Panc1 (cell line): ENCODE measurements at regions not wholly inside any gene's neighbourhood (a gene's known extent, or its start where the extent isn't known, plus 50 kb on each side); places are given as distances from the start of the nearest gene placed in this dataset.
"Not testable (repeated sequence)": the region's sequence is repeated elsewhere in the genome, so short reads cannot be mapped to it uniquely, and the experiment has no call there.

Experiments
- POLR2AphosphoS5 ChIP-seq: IDR thresholded peaks from 2 replicates; pipeline ENCODE4 v1.6.1; 2012; ENCODE audit warnings: mild to moderate bottlenecking, low read depth, low read length, moderate library complexity
- REST ChIP-seq, 2 experiments: IDR thresholded peaks; 2 replicates each; pipeline ENCODE4 v1.6.1; 2011 to 2012; ENCODE audit warnings: low read depth in 2 of 2, control low read depth in 1 of 2, low read length in 1 of 2, mild to moderate bottlenecking in 1 of 2, moderate library complexity in 1 of 2; ENCODE audit not compliant: insufficient read depth in 1 of 2

GRCh38 chr2:3030791-3031190 lies 346.8 kb downstream of the EIPR1 start:
- TF ChIP-seq REST (IDR thresholded peaks at IDR 0.05; ENCODE audit: insufficient read depth in 1 of 2, low read depth in 2 of 2, low read length in 1 of 2); POLR2AphosphoS5: not testable (repeated sequence)
